ENCODE measurements at regions not wholly inside any gene's neighbourhood (a gene's known extent, or its start where the extent isn't known, plus 50 kb on each side); places are given as distances from the start of the nearest gene placed in this dataset.

- TF ChIP-seq CTCF (IDR thresholded peaks at IDR 0.05): no peak
- TF ChIP-seq POLR2A (IDR thresholded peaks at IDR 0.05; ENCODE audit: low read depth): no peak
- no peak for TF ChIP-seq POLR2AphosphoS5 (IDR thresholded peaks at IDR 0.05)
- no peak for TF ChIP-seq EP300 (IDR thresholded peaks at IDR 0.05)
- H3K4me1 ChIP-seq: peaks cover 0 to 9% (median 7%) of the 10 kb centered on the region in 4 donors
- no peak overlapping the region for H3K4me3 ChIP-seq
- no peaks in the 10 kb centered on the region for H3K36me3 ChIP-seq
- no peak for DNase-seq (ENCODE audit: extremely low spot score)
- H3K27me3 ChIP-seq: no peaks in the 10 kb centered on the region
- no peaks in the 10 kb centered on the region for H3K9me3 ChIP-seq
- intact Hi-C loops (cut with DNase I): no loop called here
- WGBS: 97% methylated on average over 1 of the region's 1 CpG
- no peak overlapping the region for H3K27ac ChIP-seq (replicated peaks in 1 of 4)
Observed at GRCh38 chr5:56664025-56664424, 151.3 kb upstream of the MAP3K1 start.

- no peaks in the 10 kb centered on the region for H3K36me3 ChIP-seq
- H3K4me3 ChIP-seq: no peak overlapping the region
- DNase-seq (ENCODE audit: extremely low spot score): no peak
- TF ChIP-seq EP300 (IDR thresholded peaks at IDR 0.05): no peak
- no peak for TF ChIP-seq CTCF (IDR thresholded peaks at IDR 0.05)
- no peak for TF ChIP-seq POLR2A (IDR thresholded peaks at IDR 0.05; ENCODE audit: low read depth)
- no peak for TF ChIP-seq POLR2AphosphoS5 (IDR thresholded peaks at IDR 0.05)
- H3K27me3 ChIP-seq: no peaks in the 10 kb centered on the region
- WGBS: 87% methylated on average over 4 of the region's 4 CpGs
- intact Hi-C loops (cut with DNase I): no loop called here
- H3K27ac ChIP-seq (replicated peaks in 1 of 4): no peak overlapping the region
- no peaks in the 10 kb centered on the region for H3K9me3 ChIP-seq
- H3K4me1 ChIP-seq: peaks cover 0 to 9% (median 7%) of the 10 kb centered on the region in 4 donors
Observed at GRCh38 chr5:56663523-56663922, 151.8 kb upstream of the MAP3K1 start.

GRCh38 chr5:56662893-56663292, 152.5 kb upstream of the MAP3K1 start:
- intact Hi-C loops (cut with DNase I): no loop called here
- Histone ChIP-seq H3K4me3 (no peak overlapping the region), H3K27me3 (no peaks in the 10 kb centered on the region), H3K4me1 (peaks cover 0 to 9% (median 7%) of the 10 kb centered on the region in 4 donors), H3K36me3 (no peaks in the 10 kb centered on the region), H3K27ac (replicated peaks in 1 of 4) (no peak overlapping the region), H3K9me3 (no peaks in the 10 kb centered on the region)
- WGBS: 58% methylated on average over 3 of the region's 3 CpGs
- DNase-seq (ENCODE audit: extremely low spot score): no peak
- TF ChIP-seq POLR2AphosphoS5 (IDR thresholded peaks at IDR 0.05) (no peak), EP300 (IDR thresholded peaks at IDR 0.05) (no peak), POLR2A (IDR thresholded peaks at IDR 0.05; ENCODE audit: low read depth) (no peak), CTCF (IDR thresholded peaks at IDR 0.05) (no peak)

GRCh38 chr5:56659971-56660370, 155.4 kb upstream of the MAP3K1 start:
- H3K27me3 ChIP-seq: no peaks in the 10 kb centered on the region
- peaks cover 0 to 9% (median 7%) of the 10 kb centered on the region in 4 donors for H3K4me1 ChIP-seq
- WGBS: 72% methylated on average over 4 of the region's 7 CpGs
- no peaks in the 10 kb centered on the region for H3K9me3 ChIP-seq
- no peak for DNase-seq (ENCODE audit: extremely low spot score)
- TF ChIP-seq EP300 (IDR thresholded peaks at IDR 0.05) (no peak), CTCF (IDR thresholded peaks at IDR 0.05) (no peak), POLR2AphosphoS5 (IDR thresholded peaks at IDR 0.05) (no peak), POLR2A (IDR thresholded peaks at IDR 0.05; ENCODE audit: low read depth) (no peak)
- no peak overlapping the region for H3K27ac ChIP-seq (replicated peaks in 1 of 4)
- H3K36me3 ChIP-seq: no peaks in the 10 kb centered on the region
- intact Hi-C loops (cut with DNase I): no loop called here
- H3K4me3 ChIP-seq: no peak overlapping the region

- Histone ChIP-seq H3K27me3 (no peaks in the 10 kb centered on the region), H3K36me3 (no peaks in the 10 kb centered on the region), H3K27ac (replicated peaks in 1 of 4) (no peak overlapping the region), H3K4me1 (peaks cover 0 to 9% (median 7%) of the 10 kb centered on the region in 4 donors), H3K4me3 (no peak overlapping the region), H3K9me3 (no peaks in the 10 kb centered on the region)
- no peak for DNase-seq (ENCODE audit: extremely low spot score)
- intact Hi-C loops (cut with DNase I): no loop called here
- 79% methylated on average over 1 of the region's 1 CpG for whole genome bisulfite sequencing
- TF ChIP-seq POLR2A (IDR thresholded peaks at IDR 0.05; ENCODE audit: low read depth): no peak
- no peak for TF ChIP-seq CTCF (IDR thresholded peaks at IDR 0.05)
- TF ChIP-seq POLR2AphosphoS5 (IDR thresholded peaks at IDR 0.05): no peak
- no peak for TF ChIP-seq EP300 (IDR thresholded peaks at IDR 0.05)
Observed at GRCh38 chr5:56658972-56659371, 156.4 kb upstream of the MAP3K1 start.
